GM19328 (cell line): ENCODE measurements at regions not wholly inside any gene's neighbourhood (a gene's known extent, or its start where the extent isn't known, plus 50 kb on each side); places are given as distances from the start of the nearest gene placed in this dataset.

Experiments
- ATAC-seq: cut with Tn5 transposase; IDR thresholded peaks from one replicate; pipeline ENCODE4 v1.9.1; 2021; ENCODE audit warnings: mild to moderate bottlenecking, moderate library complexity; ENCODE audit not compliant: unreplicated experiment

GRCh38 chr9:32306006-32306405 is 78.4 kb upstream of the ACO1 start:
- ATAC-seq: no peak

- ATAC-seq: no peak
Observed at GRCh38 chr9:32319312-32319929, 65.0 kb upstream of the ACO1 start.

- ATAC-seq: no peak
Observed at GRCh38 chr9:32322622-32323021, 61.8 kb upstream of the ACO1 start.

- ATAC-seq: no peak
Observed at GRCh38 chr9:32326146-32326545, 58.3 kb upstream of the ACO1 start.

GRCh38 chr9:32331240-32331639 is 53.2 kb upstream of the ACO1 start:
- no peak for ATAC-seq

GRCh38 chr9:32334112-32334511 is 50.3 kb upstream of the ACO1 start:
- no peak for ATAC-seq
